Skeletal muscle satellite cell (primary cell): ENCODE measurements at regions not wholly inside any gene's neighbourhood (a gene's known extent, or its start where the extent isn't known, plus 50 kb on each side); places are given as distances from the start of the nearest gene placed in this dataset.

Experiments used
- H3K27me3 ChIP-seq: 2 replicates; pipeline ENCODE4 v1.7.0; 2013; ENCODE audit warnings: low read length; ENCODE audit not compliant: control insufficient read depth, insufficient read depth
- H3K36me3 ChIP-seq: 2 replicates; pipeline ENCODE4 v1.7.0; 2013; ENCODE audit warnings: mild to moderate bottlenecking, control low read depth, low read length; ENCODE audit not compliant: insufficient read depth
- H3K4me1 ChIP-seq: 2 replicates; pipeline ENCODE4 v1.7.0; 2013; ENCODE audit warnings: low read length; ENCODE audit not compliant: control insufficient read depth, insufficient read depth
- H3K4me2 ChIP-seq: 2 replicates; pipeline ENCODE4 v1.7.0; 2013; ENCODE audit warnings: mild to moderate bottlenecking, low read length
- H3K4me3 ChIP-seq: 2 replicates; pipeline ENCODE4 v1.7.0; 2013; ENCODE audit warnings: low read length
- H3K9ac ChIP-seq: 2 replicates; pipeline ENCODE4 v1.7.0; 2013; ENCODE audit warnings: mild to moderate bottlenecking, low read depth, low read length, moderate library complexity
- H3K9me3 ChIP-seq: replicated peaks from 2 replicates; pipeline ENCODE4 v1.7.0; 2013; ENCODE audit warnings: mild to moderate bottlenecking, control low read depth, low read length

DNA sequence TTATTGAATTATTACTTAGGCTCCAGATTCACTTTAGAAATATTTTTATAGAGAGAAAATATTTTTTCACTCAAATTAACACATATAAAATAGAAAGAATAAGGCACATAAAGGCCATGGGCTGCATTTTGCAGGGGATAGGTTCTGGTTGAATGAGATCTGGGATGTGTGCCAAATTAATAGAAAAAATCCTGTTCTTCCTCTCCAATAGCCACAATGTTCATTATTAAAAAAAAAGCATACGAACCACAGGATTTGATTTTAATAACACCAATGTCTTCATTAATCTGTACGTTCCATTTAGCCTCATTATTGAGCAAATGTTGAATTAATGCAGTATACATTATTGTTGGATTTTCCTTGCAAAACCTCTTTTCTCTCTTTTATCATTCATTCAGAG lies 622.8 kb upstream of the AGTR1 start:
- Histone ChIP-seq H3K4me3 (no peak overlapping the region), H3K9me3 (no peaks in the 10 kb centered on the region), H3K4me1 (no peaks in the 10 kb centered on the region)

GRCh38 chr3:148075771-148076716 lies 621.7 kb upstream of the AGTR1 start:
- Histone ChIP-seq H3K27me3 (no peaks in the 10 kb centered on the region), H3K4me2 (no peak overlapping the region), H3K4me1 (no peaks in the 10 kb centered on the region)

More for the DNA sequence above, 622.8 kb upstream of the AGTR1 start:
- H3K9ac ChIP-seq = no peak overlapping the region
- no peaks in the 10 kb centered on the region for H3K27me3 ChIP-seq
- H3K36me3 ChIP-seq = no peaks in the 10 kb centered on the region
- H3K4me2 ChIP-seq = no peak overlapping the region

DNA sequence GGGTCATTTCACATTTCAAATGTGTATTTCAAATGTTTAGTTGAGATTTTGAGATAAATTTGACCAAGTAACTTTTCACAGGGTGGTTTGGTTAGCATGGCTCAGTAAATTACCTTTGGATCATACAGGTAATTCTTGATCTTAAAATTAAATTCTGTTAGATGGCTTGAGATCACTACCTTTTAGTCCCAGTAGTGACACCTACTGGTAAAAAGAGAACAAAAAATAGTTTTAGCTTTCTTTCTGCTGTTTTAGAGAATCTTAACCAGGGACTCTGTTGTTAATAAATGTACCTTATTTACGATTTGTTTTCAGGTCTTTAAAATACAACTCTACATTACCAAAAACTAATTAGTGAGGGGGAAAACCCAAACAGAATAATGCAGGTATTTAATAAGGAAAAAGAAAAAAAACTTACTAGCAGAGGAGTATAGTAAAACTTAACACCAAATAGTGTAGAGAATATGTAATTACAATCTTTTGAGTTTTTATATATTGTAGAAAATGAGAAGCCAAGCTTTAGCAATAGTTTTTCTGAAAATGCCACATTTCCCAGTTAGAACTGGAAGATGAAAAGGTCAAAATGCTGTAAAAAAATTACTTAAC lies 620.3 kb upstream of the AGTR1 start:
- H3K9me3 ChIP-seq = no peaks in the 10 kb centered on the region
- no peak overlapping the region for H3K4me3 ChIP-seq
- H3K27me3 ChIP-seq = no peaks in the 10 kb centered on the region
- H3K4me2 ChIP-seq = no peak overlapping the region
- H3K4me1 ChIP-seq = no peaks in the 10 kb centered on the region
- H3K36me3 ChIP-seq = no peaks in the 10 kb centered on the region
- no peak overlapping the region for H3K9ac ChIP-seq

More at GRCh38 chr3:148075771-148076716, 621.7 kb upstream of the AGTR1 start:
- H3K9me3 ChIP-seq = no peaks in the 10 kb centered on the region
- H3K4me3 ChIP-seq = no peak overlapping the region
- no peak overlapping the region for H3K9ac ChIP-seq
- no peaks in the 10 kb centered on the region for H3K36me3 ChIP-seq

GRCh38 chr3:148077965-148078364 lies 619.7 kb upstream of the AGTR1 start:
- H3K36me3 ChIP-seq = no peaks in the 10 kb centered on the region
- no peak overlapping the region for H3K4me2 ChIP-seq
- no peaks in the 10 kb centered on the region for H3K4me1 ChIP-seq
- H3K9me3 ChIP-seq = no peaks in the 10 kb centered on the region
- H3K4me3 ChIP-seq = no peak overlapping the region
- H3K27me3 ChIP-seq = no peaks in the 10 kb centered on the region
- no peak overlapping the region for H3K9ac ChIP-seq

GRCh38 chr3:148078658-148079057 lies 619.0 kb upstream of the AGTR1 start:
- Histone ChIP-seq H3K9ac (no peak overlapping the region), H3K4me1 (no peaks in the 10 kb centered on the region), H3K9me3 (no peaks in the 10 kb centered on the region), H3K27me3 (no peaks in the 10 kb centered on the region), H3K4me3 (no peak overlapping the region), H3K36me3 (no peaks in the 10 kb centered on the region), H3K4me2 (no peak overlapping the region)

GRCh38 chr3:148079370-148079769 lies 618.3 kb upstream of the AGTR1 start:
- no peaks in the 10 kb centered on the region for H3K4me1 ChIP-seq
- no peaks in the 10 kb centered on the region for H3K9me3 ChIP-seq
- H3K4me3 ChIP-seq = peak overlapping the region; percentile 17
- H3K9ac ChIP-seq = no peak overlapping the region
- H3K36me3 ChIP-seq = no peaks in the 10 kb centered on the region
- no peaks in the 10 kb centered on the region for H3K27me3 ChIP-seq
- H3K4me2 ChIP-seq = peak overlapping the region; percentile 45

- Histone ChIP-seq H3K4me2 (no peak overlapping the region), H3K4me1 (no peaks in the 10 kb centered on the region), H3K36me3 (no peaks in the 10 kb centered on the region), H3K9ac (no peak overlapping the region), H3K4me3 (no peak overlapping the region), H3K27me3 (no peaks in the 10 kb centered on the region), H3K9me3 (no peaks in the 10 kb centered on the region)
Observed at GRCh38 chr3:148081926-148082325, 615.8 kb upstream of the AGTR1 start.

DNA sequence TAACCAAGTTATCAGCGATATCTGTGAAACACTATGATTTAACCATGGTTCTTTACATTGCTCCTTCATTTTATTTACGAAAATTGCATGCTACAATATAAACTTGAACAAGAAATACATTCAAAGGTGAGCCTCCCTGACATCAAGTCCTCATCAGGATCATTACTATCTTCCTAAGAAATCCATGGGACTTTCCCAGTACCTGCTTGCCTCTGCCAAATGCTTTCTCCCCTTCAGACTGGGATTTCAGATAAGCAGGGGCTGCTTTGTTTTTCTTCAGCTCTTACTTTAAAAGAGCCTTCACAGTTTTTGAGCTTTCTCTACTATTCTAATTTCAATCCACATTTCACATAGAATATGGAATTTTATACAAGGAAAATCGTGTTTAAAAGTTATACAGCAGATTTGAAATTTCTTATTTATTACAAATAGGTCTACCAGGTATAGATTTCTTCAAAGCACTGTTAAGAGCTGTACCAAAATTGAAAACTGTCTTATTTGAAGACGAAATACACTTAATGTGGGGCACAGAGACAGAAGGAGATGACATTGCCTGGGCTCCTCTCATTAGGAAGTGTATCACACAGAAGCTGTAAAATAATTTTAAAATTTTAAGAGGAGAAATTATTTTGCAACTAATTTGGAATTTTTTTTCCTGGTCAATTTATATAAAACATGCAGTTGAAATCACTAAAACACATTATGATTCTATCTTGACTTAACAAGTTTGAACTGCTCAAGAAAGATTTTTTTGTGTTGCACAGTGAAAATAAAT lies 615.0 kb upstream of the AGTR1 start:
- H3K27me3 ChIP-seq = no peaks in the 10 kb centered on the region
- no peaks in the 10 kb centered on the region for H3K9me3 ChIP-seq
- no peak overlapping the region for H3K9ac ChIP-seq

GRCh38 chr3:148083526-148084182 lies 614.0 kb upstream of the AGTR1 start:
- H3K4me1 ChIP-seq = no peaks in the 10 kb centered on the region
- H3K9me3 ChIP-seq = no peaks in the 10 kb centered on the region
- no peaks in the 10 kb centered on the region for H3K27me3 ChIP-seq
- no peak overlapping the region for H3K9ac ChIP-seq
- no peaks in the 10 kb centered on the region for H3K36me3 ChIP-seq
- H3K4me2 ChIP-seq = no peak overlapping the region
- H3K4me3 ChIP-seq = no peak overlapping the region

More for the DNA sequence above, 615.0 kb upstream of the AGTR1 start:
- H3K36me3 ChIP-seq = no peaks in the 10 kb centered on the region
- no peaks in the 10 kb centered on the region for H3K4me1 ChIP-seq
- H3K4me3 ChIP-seq = no peak overlapping the region
- H3K4me2 ChIP-seq = no peak overlapping the region

- no peaks in the 10 kb centered on the region for H3K36me3 ChIP-seq
- H3K9me3 ChIP-seq = no peaks in the 10 kb centered on the region
- no peaks in the 10 kb centered on the region for H3K27me3 ChIP-seq
- H3K9ac ChIP-seq = no peak overlapping the region
- H3K4me2 ChIP-seq = no peak overlapping the region
- no peaks in the 10 kb centered on the region for H3K4me1 ChIP-seq
- H3K4me3 ChIP-seq = no peak overlapping the region
Observed at GRCh38 chr3:148084931-148085330, 612.8 kb upstream of the AGTR1 start.
